Stimulated activated CD4-positive, alpha-beta T cell treated with anti-CD3 and anti-CD28 coated beads, Interleukin-1b, Interleukin-23, amount 100 ng/mL, for 48 hours (primary cell): ENCODE measurements at regions not wholly inside any gene's neighbourhood (a gene's known extent, or its start where the extent isn't known, plus 50 kb on each side); places are given as distances from the start of the nearest gene placed in this dataset.
"Not testable (repeated sequence)": the region's sequence is repeated elsewhere in the genome, so short reads cannot be mapped to it uniquely, and the experiment has no call there.

Source experiments
- DNase-seq: peaks from one replicate; pipeline ENCODE4 v3.0.0-alpha.2; 2020

GRCh38 chr1:243074224-243074623 lies 180.9 kb downstream of the CEP170 start:
- not testable (repeated sequence) for DNase-seq

DNA sequence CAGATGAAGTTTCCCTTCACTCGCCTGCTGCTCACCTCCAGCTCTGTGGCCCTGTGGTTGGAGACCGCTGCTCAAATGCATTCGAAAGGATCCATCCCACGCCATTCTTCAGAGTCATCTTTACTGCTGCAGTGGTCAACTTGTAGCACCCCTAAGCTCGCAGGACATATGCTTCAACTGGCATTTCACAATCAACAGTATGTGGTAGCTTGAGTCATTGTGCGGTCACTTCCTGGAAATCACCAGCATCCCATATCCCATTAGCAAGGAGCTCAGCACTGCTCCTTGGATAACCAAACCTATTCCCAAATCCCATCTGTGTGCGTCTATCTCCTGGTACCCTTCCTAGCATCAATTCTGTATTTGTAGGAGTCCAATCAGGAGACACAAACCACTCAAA lies 188.0 kb downstream of the CEP170 start:
- DNase-seq, result not testable (repeated sequence)

DNA sequence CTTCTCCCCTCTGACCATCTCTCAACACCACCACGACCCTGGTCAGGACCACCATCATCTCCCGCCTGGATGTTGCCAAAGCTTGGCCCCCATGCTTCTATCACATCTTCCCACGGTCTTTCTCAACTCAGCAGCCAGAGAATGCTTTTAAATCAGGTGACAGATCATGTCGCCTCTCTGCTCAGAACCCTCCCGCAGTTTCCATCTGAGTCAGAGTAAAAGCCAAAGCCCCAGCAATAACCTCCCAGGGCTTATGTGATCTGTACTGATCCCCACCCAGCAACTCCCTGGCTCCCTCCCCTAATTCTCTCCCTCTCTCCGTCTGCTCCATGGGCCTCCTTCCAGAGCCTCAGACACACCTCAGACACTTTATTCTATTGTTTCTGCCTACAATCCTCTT lies 193.1 kb downstream of the CEP170 start:
- not testable (repeated sequence) for DNase-seq

- not testable (repeated sequence) for DNase-seq
Observed at GRCh38 chr1:243055510-243055909, 199.6 kb downstream of the CEP170 start.

DNA sequence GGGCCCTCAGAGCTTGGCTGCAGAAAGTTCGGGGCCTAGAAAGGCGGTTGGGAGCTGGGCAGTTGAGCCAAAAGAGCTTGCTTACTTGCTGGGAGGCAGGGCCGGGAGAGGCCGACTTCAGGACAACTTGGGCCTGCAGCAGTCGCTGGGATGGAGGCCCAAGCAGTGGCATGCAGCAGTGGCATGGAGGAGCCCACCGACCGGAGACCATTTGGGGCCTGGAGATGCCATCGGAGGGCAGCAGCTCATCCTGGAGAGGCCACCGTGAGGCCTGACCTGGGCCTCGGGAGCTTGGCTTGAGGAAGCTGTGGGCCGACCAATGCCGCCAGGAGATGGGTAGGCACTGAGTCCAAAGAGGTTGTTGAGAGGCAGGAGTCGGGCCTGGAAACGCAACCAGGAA lies 200.0 kb downstream of the CEP170 start:
- not testable (repeated sequence) for DNase-seq

- DNase-seq, result not testable (repeated sequence)
Observed at GRCh38 chr1:243054681-243055080, 200.4 kb downstream of the CEP170 start.

GRCh38 chr1:243053048-243053447 lies 202.0 kb downstream of the CEP170 start:
- not testable (repeated sequence) for DNase-seq

GRCh38 chr1:243050613-243051012 lies 204.5 kb downstream of the CEP170 start:
- DNase-seq, result not testable (repeated sequence)

GRCh38 chr1:243049716-243050115 lies 205.4 kb downstream of the CEP170 start:
- not testable (repeated sequence) for DNase-seq

GRCh38 chr1:243021365-243021764 lies 233.7 kb downstream of the CEP170 start:
- DNase-seq, result not testable (repeated sequence)

DNA sequence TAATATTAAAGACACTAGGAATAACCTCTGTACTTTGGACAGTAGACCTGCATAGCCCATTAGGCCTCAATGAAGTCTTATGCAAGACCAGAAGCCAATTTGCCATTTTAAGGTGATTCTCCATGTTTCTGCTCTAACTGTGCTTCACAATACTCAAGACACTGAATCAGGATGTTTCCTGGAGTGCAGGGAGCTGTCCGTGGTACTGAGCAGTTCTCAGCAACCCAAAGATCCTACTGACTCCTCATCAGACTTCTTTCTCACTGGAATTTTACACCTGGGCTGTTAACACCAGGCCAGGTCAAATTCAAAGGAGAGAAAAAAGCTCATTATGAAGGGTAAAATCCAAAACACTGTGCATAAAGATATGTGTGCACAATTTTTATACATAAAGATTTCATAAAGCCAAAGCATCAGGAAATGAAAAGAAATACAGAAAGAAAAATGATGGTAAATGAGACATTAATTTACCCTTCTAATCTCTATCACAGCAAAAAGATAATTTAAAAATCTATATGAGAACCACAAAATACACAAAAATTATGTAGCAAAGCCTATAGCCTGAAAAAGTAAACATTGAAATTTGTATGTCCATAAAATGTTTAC lies 235.9 kb downstream of the CEP170 start:
- DNase-seq, result peak; percentile 21

DNA sequence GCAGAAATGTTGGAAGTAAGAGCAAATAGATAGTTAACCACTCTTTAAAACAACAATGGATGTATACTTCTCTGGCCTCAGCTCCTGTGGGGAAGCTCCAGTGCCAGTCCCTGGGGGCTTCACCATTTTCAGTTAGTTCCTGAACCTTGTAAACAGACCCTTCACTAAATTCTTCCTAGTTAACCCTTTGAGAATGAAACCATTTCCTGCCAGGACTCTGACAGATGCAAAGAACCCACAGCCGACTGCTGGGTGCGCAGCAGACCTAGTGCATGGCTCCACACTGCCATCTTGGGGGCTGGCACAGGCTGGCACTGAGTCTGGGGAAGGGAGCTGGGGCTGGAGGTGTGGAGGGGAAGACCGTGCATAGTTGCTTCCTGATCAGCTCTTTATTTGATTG lies 244.4 kb downstream of the CEP170 start:
- not testable (repeated sequence) for DNase-seq

- DNase-seq, result not testable (repeated sequence)
Observed at GRCh38 chr1:243001003-243001402, 254.1 kb downstream of the CEP170 start.

DNA sequence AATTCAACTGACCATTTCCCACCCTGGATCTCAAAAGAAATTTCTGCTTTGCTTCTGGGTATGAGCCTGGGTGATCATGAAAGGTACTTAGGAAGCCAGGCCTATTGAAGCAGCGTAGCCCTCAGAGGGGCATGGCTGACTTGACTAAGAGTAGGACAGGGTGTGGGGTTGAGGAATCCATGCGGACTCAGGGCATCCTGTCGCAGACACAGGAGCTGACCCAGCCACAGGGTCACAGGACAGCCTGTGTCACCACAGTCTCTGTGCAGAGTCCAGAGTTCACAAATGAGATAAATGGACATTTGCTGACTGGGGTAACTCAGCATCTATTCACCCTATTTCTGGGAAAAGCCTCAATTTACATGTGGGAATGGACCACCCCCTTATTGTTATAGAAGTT lies 262.3 kb downstream of the CEP170 start:
- not testable (repeated sequence) for DNase-seq

- not testable (repeated sequence) for DNase-seq
Observed at GRCh38 chr1:242985096-242985495, 270.0 kb downstream of the CEP170 start.

DNA sequence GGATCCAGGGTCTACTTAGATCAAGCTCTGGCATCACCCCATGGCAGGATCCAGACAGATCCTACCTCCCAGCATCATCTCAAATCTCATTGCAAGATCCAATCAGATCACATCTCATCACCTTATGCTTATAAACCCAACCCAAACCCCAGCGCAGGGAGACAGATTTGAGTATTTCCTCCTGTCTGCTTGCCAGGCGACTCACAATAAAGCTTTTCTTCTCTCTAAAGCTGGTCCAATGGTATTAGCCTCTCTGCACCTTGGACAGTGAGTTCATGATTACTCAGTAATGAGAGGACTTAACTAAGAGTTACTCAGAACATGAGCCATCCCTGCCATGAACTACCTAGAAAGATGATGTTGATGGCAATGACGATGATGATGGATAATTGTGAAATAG lies 281.7 kb downstream of the CEP170 start:
- not testable (repeated sequence) for DNase-seq

GRCh38 chr1:242966892-242967291 lies 288.2 kb downstream of the CEP170 start:
- DNase-seq, result no peak

DNA sequence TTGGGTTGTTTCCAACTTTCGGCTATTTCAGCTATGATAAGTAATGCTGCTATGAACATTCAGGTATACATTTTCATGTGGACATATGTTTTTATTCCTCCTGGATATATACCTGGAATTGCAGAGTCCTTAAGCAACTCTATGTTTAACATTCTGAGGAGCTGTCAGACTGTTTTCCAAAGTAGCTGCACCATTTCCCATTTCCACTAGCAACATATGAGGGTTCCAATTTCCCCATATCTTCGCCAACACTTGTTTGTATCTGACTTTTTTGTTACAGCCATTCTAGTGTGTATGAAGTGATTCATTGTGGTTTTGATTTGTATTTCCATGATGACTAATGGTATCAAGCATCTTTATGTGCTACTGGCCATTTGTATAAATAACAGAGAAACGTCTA lies 295.7 kb downstream of the CEP170 start:
- not testable (repeated sequence) for DNase-seq

- not testable (repeated sequence) for DNase-seq
Observed at GRCh38 chr1:242954945-242955344, 300.1 kb downstream of the CEP170 start.

DNA sequence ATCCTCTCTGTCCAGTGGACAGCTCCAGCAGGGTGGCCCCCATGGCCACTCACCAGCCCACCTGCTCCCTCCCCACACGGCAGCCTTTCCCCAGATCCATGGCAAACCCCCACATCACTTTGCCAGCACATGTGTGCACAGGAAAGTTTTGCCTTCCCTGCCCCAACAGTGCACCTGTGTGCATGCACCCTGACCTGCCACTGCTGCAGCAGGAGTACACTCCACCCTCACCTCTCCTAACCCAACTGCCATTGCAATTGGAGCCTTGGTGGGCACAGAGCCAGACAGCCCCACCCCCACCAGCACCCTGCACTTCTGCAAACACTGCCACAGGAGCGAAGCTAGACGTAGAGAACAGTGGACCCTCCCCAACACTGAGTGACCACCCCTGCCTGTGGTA lies 308.9 kb downstream of the CEP170 start:
- no peak for DNase-seq

- DNase-seq, result not testable (repeated sequence)
Observed at GRCh38 chr1:242936725-242937124, 318.4 kb downstream of the CEP170 start.

DNA sequence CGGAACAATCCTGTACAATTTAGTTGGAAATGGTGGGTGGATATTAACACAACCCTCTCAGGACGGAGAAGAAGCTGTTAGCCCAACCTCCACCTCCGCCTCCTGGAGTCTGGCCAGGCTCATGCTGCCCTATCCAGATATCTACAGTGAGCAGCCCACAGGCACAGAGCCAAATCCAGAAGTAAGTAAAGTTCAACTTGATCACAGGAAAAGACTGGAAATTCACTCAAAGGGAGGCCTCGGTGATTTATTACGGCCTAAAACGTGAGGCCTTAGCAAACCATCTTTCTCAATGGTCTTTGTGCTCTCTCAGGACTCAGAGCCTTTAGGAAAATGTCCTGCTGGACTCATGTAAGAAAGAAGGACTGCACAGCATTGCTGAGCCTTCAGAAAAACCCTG lies 330.4 kb downstream of the CEP170 start:
- not testable (repeated sequence) for DNase-seq

GRCh38 chr1:242923603-242924002 lies 331.5 kb downstream of the CEP170 start:
- DNase-seq, result not testable (repeated sequence)

- DNase-seq, result not testable (repeated sequence)
Observed at GRCh38 chr1:242914729-242915128, 340.4 kb downstream of the CEP170 start.

- not testable (repeated sequence) for DNase-seq
Observed at GRCh38 chr1:242912855-242913254, 342.2 kb downstream of the CEP170 start.
